ENCODE measurements at regions not wholly inside any gene's neighbourhood (a gene's known extent, or its start where the extent isn't known, plus 50 kb on each side); places are given as distances from the start of the nearest gene placed in this dataset.

DNA sequence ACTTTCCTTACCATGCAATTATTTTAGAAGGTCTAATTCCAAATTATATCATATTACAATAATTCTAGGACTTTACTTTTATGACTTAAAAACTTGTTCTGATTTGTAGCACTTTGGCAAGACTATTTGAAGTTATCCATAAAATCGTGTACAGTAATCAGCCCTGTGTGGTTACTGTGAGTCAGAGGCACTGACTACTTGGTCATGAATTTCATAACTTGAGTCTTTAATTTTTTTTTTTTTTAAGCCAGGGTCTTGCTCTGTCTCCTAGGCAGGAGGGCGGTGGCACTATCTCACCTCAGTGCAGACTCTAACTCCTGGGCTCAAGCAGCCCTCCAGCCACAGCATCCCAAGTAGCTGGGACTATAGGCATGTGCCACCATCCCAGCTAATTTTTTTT is 1319.2 kb upstream of the SLC10A2 start:
- TF ChIP-seq EZH2 (IDR thresholded peaks at IDR 0.05; ENCODE audit: low read depth, unreplicated experiment) = no peak
- TF ChIP-seq, protein P1, sequence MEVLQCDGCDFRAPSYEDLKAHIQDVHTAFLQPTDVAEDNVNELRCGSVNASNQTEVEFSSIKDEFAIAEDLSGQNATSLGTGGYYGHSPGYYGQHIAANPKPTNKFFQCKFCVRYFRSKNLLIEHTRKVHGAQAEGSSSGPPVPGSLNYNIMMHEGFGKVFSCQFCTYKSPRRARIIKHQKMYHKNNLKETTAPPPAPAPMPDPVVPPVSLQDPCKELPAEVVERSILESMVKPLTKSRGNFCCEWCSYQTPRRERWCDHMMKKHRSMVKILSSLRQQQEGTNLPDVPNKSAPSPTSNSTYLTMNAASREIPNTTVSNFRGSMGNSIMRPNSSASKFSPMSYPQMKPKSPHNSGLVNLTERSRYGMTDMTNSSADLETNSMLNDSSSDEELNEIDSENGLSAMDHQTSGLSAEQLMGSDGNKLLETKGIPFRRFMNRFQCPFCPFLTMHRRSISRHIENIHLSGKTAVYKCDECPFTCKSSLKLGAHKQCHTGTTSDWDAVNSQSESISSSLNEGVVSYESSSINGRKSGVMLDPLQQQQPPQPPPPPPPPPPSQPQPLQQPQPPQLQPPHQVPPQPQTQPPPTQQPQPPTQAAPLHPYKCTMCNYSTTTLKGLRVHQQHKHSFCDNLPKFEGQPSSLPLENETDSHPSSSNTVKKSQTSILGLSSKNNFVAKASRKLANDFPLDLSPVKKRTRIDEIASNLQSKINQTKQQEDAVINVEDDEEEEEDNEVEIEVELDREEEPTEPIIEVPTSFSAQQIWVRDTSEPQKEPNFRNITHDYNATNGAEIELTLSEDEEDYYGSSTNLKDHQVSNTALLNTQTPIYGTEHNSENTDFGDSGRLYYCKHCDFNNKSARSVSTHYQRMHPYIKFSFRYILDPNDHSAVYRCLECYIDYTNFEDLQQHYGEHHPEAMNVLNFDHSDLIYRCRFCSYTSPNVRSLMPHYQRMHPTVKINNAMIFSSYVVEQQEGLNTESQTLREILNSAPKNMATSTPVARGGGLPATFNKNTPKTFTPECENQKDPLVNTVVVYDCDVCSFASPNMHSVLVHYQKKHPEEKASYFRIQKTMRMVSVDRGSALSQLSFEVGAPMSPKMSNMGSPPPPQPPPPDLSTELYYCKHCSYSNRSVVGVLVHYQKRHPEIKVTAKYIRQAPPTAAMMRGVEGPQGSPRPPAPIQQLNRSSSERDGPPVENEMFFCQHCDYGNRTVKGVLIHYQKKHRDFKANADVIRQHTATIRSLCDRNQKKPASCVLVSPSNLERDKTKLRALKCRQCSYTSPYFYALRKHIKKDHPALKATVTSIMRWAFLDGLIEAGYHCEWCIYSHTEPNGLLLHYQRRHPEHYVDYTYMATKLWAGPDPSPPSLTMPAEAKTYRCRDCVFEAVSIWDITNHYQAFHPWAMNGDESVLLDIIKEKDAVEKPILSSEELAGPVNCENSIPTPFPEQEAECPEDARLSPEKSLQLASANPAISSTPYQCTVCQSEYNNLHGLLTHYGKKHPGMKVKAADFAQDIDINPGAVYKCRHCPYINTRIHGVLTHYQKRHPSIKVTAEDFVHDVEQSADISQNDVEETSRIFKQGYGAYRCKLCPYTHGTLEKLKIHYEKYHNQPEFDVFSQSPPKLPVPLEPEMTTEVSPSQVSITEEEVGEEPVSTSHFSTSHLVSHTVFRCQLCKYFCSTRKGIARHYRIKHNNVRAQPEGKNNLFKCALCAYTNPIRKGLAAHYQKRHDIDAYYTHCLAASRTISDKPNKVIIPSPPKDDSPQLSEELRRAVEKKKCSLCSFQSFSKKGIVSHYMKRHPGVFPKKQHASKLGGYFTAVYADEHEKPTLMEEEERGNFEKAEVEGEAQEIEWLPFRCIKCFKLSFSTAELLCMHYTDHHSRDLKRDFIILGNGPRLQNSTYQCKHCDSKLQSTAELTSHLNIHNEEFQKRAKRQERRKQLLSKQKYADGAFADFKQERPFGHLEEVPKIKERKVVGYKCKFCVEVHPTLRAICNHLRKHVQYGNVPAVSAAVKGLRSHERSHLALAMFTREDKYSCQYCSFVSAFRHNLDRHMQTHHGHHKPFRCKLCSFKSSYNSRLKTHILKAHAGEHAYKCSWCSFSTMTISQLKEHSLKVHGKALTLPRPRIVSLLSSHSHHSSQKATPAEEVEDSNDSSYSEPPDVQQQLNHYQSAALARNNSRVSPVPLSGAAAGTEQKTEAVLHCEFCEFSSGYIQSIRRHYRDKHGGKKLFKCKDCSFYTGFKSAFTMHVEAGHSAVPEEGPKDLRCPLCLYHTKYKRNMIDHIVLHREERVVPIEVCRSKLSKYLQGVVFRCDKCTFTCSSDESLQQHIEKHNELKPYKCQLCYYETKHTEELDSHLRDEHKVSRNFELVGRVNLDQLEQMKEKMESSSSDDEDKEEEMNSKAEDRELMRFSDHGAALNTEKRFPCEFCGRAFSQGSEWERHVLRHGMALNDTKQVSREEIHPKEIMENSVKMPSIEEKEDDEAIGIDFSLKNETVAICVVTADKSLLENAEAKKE (CRISPR knock-in tag; IDR thresholded peaks at IDR 0.05) = no peak

All from GM23338 (cell line).